GM12878 (cell line): ENCODE measurements at regions not wholly inside any gene's neighbourhood (a gene's known extent, or its start where the extent isn't known, plus 50 kb on each side); places are given as distances from the start of the nearest gene placed in this dataset.

Experiments used
- ATF2 ChIP-seq: IDR thresholded peaks from 2 replicates; pipeline ENCODE4 v1.6.1; 2012; ENCODE audit warnings: low read length, inconsistent platforms
- BRCA1 ChIP-seq: IDR thresholded peaks from 2 replicates; pipeline ENCODE4 v1.6.1; 2011; ENCODE audit warnings: low read depth, low read length, improper control_type of control experiment
- CTCF ChIP-seq, 3 experiments: IDR thresholded peaks in 2 of 3; conservative IDR thresholded peaks in 1 of 3; 2 replicates each; pipeline ENCODE4 v1.5.1; 2011; ENCODE audit warnings: low read depth in 3 of 3, low read length in 3 of 3, mild to moderate bottlenecking in 3 of 3, control low read depth in 2 of 3, moderate library complexity in 2 of 3, inconsistent platforms in 1 of 3, mixed read lengths in 1 of 3; ENCODE audit not compliant: control insufficient read depth in 2 of 3, insufficient read depth in 1 of 3; ENCODE audit errors: extremely low read depth in 1 of 3
- MLLT1 ChIP-seq: fragments of 450-650 bp; IDR thresholded peaks from 2 replicates; pipeline ENCODE4 v1.6.1; 2016; ENCODE audit warnings: mild to moderate bottlenecking
- NRF1 ChIP-seq: conservative IDR thresholded peaks from 2 replicates; pipeline ENCODE4 v1.6.1; 2011; ENCODE audit warnings: mild to moderate bottlenecking, low read depth, low read length, improper control_type of control experiment
- SREBF1 ChIP-seq: IDR thresholded peaks from 2 replicates; pipeline ENCODE4 v1.6.1; 2012; ENCODE audit warnings: mild to moderate bottlenecking, low read length
- TBL1XR1 ChIP-seq: IDR thresholded peaks from 2 replicates; pipeline ENCODE4 v1.6.1; 2012; ENCODE audit warnings: low read depth, low read length, improper control_type of control experiment
- USF2 ChIP-seq: IDR thresholded peaks from 2 replicates; pipeline ENCODE4 v1.6.1; 2011; ENCODE audit warnings: low read depth, low read length, improper control_type of control experiment, borderline replicate concordance
- ZSCAN29 ChIP-seq: fragments of 450-650 bp; IDR thresholded peaks from 2 replicates; pipeline ENCODE4 v1.6.1; 2017; ENCODE audit warnings: mild to moderate bottlenecking, moderate library complexity

- TF ChIP-seq ATF2, result no peak
- no peak for TF ChIP-seq TBL1XR1
- no peak for TF ChIP-seq USF2
- TF ChIP-seq BRCA1, result no peak
- no peak for TF ChIP-seq SREBF1
- no peak for TF ChIP-seq MLLT1
- TF ChIP-seq NRF1, result no peak
- no peak for TF ChIP-seq CTCF (IDR thresholded peaks at IDR 0.05 in 2 of 3, conservative IDR thresholded peaks at IDR 0.05 in 1 of 3; ENCODE audit: control insufficient read depth in 2 of 3, extremely low read depth in 1 of 3, insufficient read depth in 1 of 3, low read depth in 3 of 3, low read length in 3 of 3)
- TF ChIP-seq ZSCAN29, result no peak
These were observed 78.2 kb upstream of the ARHGAP29 start (continued) for GRCh38 chr1:94315552-94316116.
